RPMI7951 (cell line): ENCODE measurements at regions not wholly inside any gene's neighbourhood (a gene's known extent, or its start where the extent isn't known, plus 50 kb on each side); places are given as distances from the start of the nearest gene placed in this dataset.

ENCODE experiments used
- DNase-seq: peaks from one replicate; pipeline ENCODE4 v3.0.0-alpha.2; 2012; ENCODE audit warnings: low read depth

GRCh38 chr13:81677857-81678256 is 1336.9 kb upstream of the SPRY2 start:
- DNase-seq: no peak

GRCh38 chr13:81676008-81676407 is 1335.1 kb upstream of the SPRY2 start:
- no peak for DNase-seq

- DNase-seq: no peak
Measured at GRCh38 chr13:81671064-81671463, 1330.1 kb upstream of the SPRY2 start.

GRCh38 chr13:81670048-81670447 is 1329.1 kb upstream of the SPRY2 start:
- no peak for DNase-seq

- DNase-seq: no peak
Measured at GRCh38 chr13:81664872-81665271, 1323.9 kb upstream of the SPRY2 start.

- no peak for DNase-seq
Measured at GRCh38 chr13:81659984-81660383, 1319.1 kb upstream of the SPRY2 start.

- no peak for DNase-seq
Measured at GRCh38 chr13:81658598-81659370, 1317.9 kb upstream of the SPRY2 start.

GRCh38 chr13:81639984-81640582 is 1299.2 kb upstream of the SPRY2 start:
- DNase-seq: no peak

GRCh38 chr13:81637457-81637856 is 1296.5 kb upstream of the SPRY2 start:
- no peak for DNase-seq

- DNase-seq: no peak
Measured at GRCh38 chr13:81636120-81636519, 1295.2 kb upstream of the SPRY2 start.

GRCh38 chr13:81615031-81615430 is 1274.1 kb upstream of the SPRY2 start:
- no peak for DNase-seq

GRCh38 chr13:81610644-81611043 is 1269.7 kb upstream of the SPRY2 start:
- no peak for DNase-seq

- DNase-seq: no peak
Measured at GRCh38 chr13:81609335-81609734, 1268.4 kb upstream of the SPRY2 start.

GRCh38 chr13:81606074-81606473 is 1265.1 kb upstream of the SPRY2 start:
- DNase-seq: no peak

- DNase-seq: no peak
Measured at GRCh38 chr13:81602241-81602640, 1261.3 kb upstream of the SPRY2 start.

GRCh38 chr13:81597101-81597500 is 1256.2 kb upstream of the SPRY2 start:
- no peak for DNase-seq

GRCh38 chr13:81596224-81596753 is 1255.4 kb upstream of the SPRY2 start:
- DNase-seq: no peak

- DNase-seq: no peak
Measured at GRCh38 chr13:81591528-81592220, 1250.7 kb upstream of the SPRY2 start.

- no peak for DNase-seq
Measured at GRCh38 chr13:81582381-81582780, 1241.5 kb upstream of the SPRY2 start.

GRCh38 chr13:81577601-81578195 is 1236.8 kb upstream of the SPRY2 start:
- no peak for DNase-seq

GRCh38 chr13:81568824-81569223 is 1227.9 kb upstream of the SPRY2 start:
- no peak for DNase-seq

- no peak for DNase-seq
Measured at GRCh38 chr13:81565849-81566248, 1224.9 kb upstream of the SPRY2 start.
